OCI-M2 (cell line): ENCODE measurements at regions not wholly inside any gene's neighbourhood (a gene's known extent, or its start where the extent isn't known, plus 50 kb on each side); places are given as distances from the start of the nearest gene placed in this dataset.
"Not testable (repeated sequence)": the region's sequence is repeated elsewhere in the genome, so short reads cannot be mapped to it uniquely, and the experiment has no call there.

ENCODE experiments used
- DNase-seq: peaks from one replicate; lab custom pipeline; 2025; ENCODE audit not compliant: unreplicated experiment; lab: John Stamatoyannopoulos, UW

GRCh38 chr4:189533603-189534002 is 407.1 kb upstream of the FRG1 start:
- no peak for DNase-seq

GRCh38 chr4:189547559-189547958 is 393.1 kb upstream of the FRG1 start:
- no peak for DNase-seq

GRCh38 chr4:189548484-189549125 is 392.1 kb upstream of the FRG1 start:
- no peak for DNase-seq

GRCh38 chr4:189551931-189552670 is 388.6 kb upstream of the FRG1 start:
- not testable (repeated sequence) for DNase-seq

GRCh38 chr4:189560605-189561004 is 380.1 kb upstream of the FRG1 start:
- DNase-seq: not testable (repeated sequence)

GRCh38 chr4:189563751-189564150 is 376.9 kb upstream of the FRG1 start:
- DNase-seq: not testable (repeated sequence)

- DNase-seq: not testable (repeated sequence)
Measured at GRCh38 chr4:189566271-189566670, 374.4 kb upstream of the FRG1 start.

GRCh38 chr4:189566900-189567299 is 373.8 kb upstream of the FRG1 start:
- DNase-seq: not testable (repeated sequence)

- DNase-seq: not testable (repeated sequence)
Measured at GRCh38 chr4:189579645-189580044, 361.0 kb upstream of the FRG1 start.

- not testable (repeated sequence) for DNase-seq
Measured at GRCh38 chr4:189586908-189587632, 353.6 kb upstream of the FRG1 start.

GRCh38 chr4:189589201-189589600 is 351.5 kb upstream of the FRG1 start:
- not testable (repeated sequence) for DNase-seq

- DNase-seq: no peak
Measured at GRCh38 chr4:189592890-189593289, 347.8 kb upstream of the FRG1 start.

- DNase-seq: no peak
Measured at GRCh38 chr4:189597341-189597740, 343.3 kb upstream of the FRG1 start.

- DNase-seq: no peak
Measured at GRCh38 chr4:189600264-189600663, 340.4 kb upstream of the FRG1 start.

GRCh38 chr4:189600718-189601435 is 339.8 kb upstream of the FRG1 start:
- DNase-seq: no peak

GRCh38 chr4:189602827-189603226 is 337.8 kb upstream of the FRG1 start:
- not testable (repeated sequence) for DNase-seq

- DNase-seq: not testable (repeated sequence)
Measured at GRCh38 chr4:189610571-189610970, 330.1 kb upstream of the FRG1 start.

GRCh38 chr4:189613207-189613606 is 327.5 kb upstream of the FRG1 start:
- no peak for DNase-seq

- DNase-seq: no peak
Measured at GRCh38 chr4:189615217-189615663, 325.4 kb upstream of the FRG1 start.

GRCh38 chr4:189617741-189618140 is 322.9 kb upstream of the FRG1 start:
- DNase-seq: not testable (repeated sequence)
